ENCODE measurements at regions not wholly inside any gene's neighbourhood (a gene's known extent, or its start where the extent isn't known, plus 50 kb on each side); places are given as distances from the start of the nearest gene placed in this dataset.

DNA sequence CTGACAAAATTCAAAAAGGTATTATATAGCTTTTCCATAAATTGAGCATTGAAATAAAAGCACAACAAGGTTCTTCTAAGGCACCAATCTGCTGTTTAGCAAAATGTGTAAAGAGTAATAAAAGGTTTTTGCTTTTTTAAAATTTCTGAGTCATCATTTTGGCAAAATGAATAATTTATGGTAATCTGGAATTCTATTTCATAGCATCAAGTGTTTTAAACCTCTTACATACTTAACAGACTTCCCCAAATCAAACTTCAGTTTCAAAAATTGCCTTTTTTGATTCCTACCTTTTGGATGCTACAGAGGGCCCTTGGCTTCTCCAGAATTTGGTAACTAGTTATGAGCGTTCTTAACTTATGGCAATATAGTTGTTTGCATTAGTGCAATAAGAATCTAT, 154.0 kb upstream of the ELAC2 start:
- DNase-seq (ENCODE audit: low read depth in 6 of 9, low spot score in 9 of 9) = no peak
- Histone ChIP-seq H3K36me3 (ENCODE audit: control insufficient read depth in 2 of 2, insufficient read depth in 2 of 2, low read length in 1 of 2) (no peaks in the 10 kb centered on the region), H3K4me1 (ENCODE audit: control insufficient read depth in 2 of 2, insufficient read depth in 2 of 2, low read length in 2 of 2) (no peaks in the 10 kb centered on the region), H3K9me3 (ENCODE audit: control insufficient read depth in 2 of 2, insufficient read depth in 1 of 2, low read length in 1 of 2) (peaks cover 0 to 3% of the 10 kb centered on the region in 2 donors), H3K27me3 (ENCODE audit: control insufficient read depth in 2 of 2, insufficient read depth in 1 of 2, low read length in 1 of 2) (no peaks in the 10 kb centered on the region), H3K27ac (ENCODE audit: low read depth in 1 of 2, low read length in 1 of 2) (no peak overlapping the region), H3K4me3 (ENCODE audit: low read length in 2 of 2) (no peak overlapping the region)
- 93% methylated on average over 1 of the region's 1 CpG for WGBS

DNA sequence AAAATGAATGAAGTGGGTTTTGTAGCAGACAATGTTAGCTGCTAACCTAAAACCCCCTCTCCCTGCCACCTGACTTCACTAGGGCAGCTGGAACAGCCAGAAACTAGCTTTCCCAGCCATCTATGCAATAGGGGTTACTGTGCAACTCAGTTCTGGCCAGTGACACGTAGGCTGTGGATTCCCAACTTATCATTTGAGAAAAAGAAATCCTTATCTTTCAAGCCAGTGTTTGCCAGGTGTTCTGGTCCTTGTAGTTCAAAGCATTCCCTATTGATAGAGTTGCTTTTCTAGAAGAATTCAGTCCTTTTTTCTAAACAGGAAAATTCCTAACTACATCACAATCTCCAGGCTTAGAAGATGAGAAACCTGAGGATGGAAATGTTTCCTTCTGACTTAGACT, 144.5 kb upstream of the ELAC2 start:
- H3K36me3 ChIP-seq (ENCODE audit: control insufficient read depth in 2 of 2, insufficient read depth in 2 of 2, low read length in 1 of 2) = no peaks in the 10 kb centered on the region
- H3K27ac ChIP-seq (ENCODE audit: low read depth in 1 of 2, low read length in 1 of 2) = no peak overlapping the region
- no peak for DNase-seq (ENCODE audit: low read depth in 6 of 9, low spot score in 9 of 9)
- H3K27me3 ChIP-seq (ENCODE audit: control insufficient read depth in 2 of 2, insufficient read depth in 1 of 2, low read length in 1 of 2) = no peaks in the 10 kb centered on the region
- H3K9me3 ChIP-seq (ENCODE audit: control insufficient read depth in 2 of 2, insufficient read depth in 1 of 2, low read length in 1 of 2) = no peaks in the 10 kb centered on the region
- H3K4me1 ChIP-seq (ENCODE audit: control insufficient read depth in 2 of 2, insufficient read depth in 2 of 2, low read length in 2 of 2) = no peaks in the 10 kb centered on the region
- 68% methylated on average over 1 of the region's 1 CpG for WGBS
- no peak overlapping the region for H3K4me3 ChIP-seq (ENCODE audit: low read length in 2 of 2)

- no peak overlapping the region for H3K4me3 ChIP-seq (ENCODE audit: low read length in 2 of 2)
- no peaks in the 10 kb centered on the region for H3K27me3 ChIP-seq (ENCODE audit: control insufficient read depth in 2 of 2, insufficient read depth in 1 of 2, low read length in 1 of 2)
- H3K27ac ChIP-seq (ENCODE audit: low read depth in 1 of 2, low read length in 1 of 2) = no peak overlapping the region
- no peaks in the 10 kb centered on the region for H3K36me3 ChIP-seq (ENCODE audit: control insufficient read depth in 2 of 2, insufficient read depth in 2 of 2, low read length in 1 of 2)
- H3K4me1 ChIP-seq (ENCODE audit: control insufficient read depth in 2 of 2, insufficient read depth in 2 of 2, low read length in 2 of 2) = no peaks in the 10 kb centered on the region
- no peaks in the 10 kb centered on the region for H3K9me3 ChIP-seq (ENCODE audit: control insufficient read depth in 2 of 2, insufficient read depth in 1 of 2, low read length in 1 of 2)
- WGBS = 89% methylated on average over 2 of the region's 2 CpGs
- DNase-seq (ENCODE audit: low read depth in 6 of 9, low spot score in 9 of 9) = no peak
Measured at GRCh38 chr17:13160790-13161189, 143.0 kb upstream of the ELAC2 start.

- WGBS = 84% methylated on average over 3 of the region's 3 CpGs
- H3K27me3 ChIP-seq (ENCODE audit: control insufficient read depth in 2 of 2, insufficient read depth in 1 of 2, low read length in 1 of 2) = no peaks in the 10 kb centered on the region
- H3K4me3 ChIP-seq (ENCODE audit: low read length in 2 of 2) = no peak overlapping the region
- no peaks in the 10 kb centered on the region for H3K4me1 ChIP-seq (ENCODE audit: control insufficient read depth in 2 of 2, insufficient read depth in 2 of 2, low read length in 2 of 2)
- H3K9me3 ChIP-seq (ENCODE audit: control insufficient read depth in 2 of 2, insufficient read depth in 1 of 2, low read length in 1 of 2) = no peaks in the 10 kb centered on the region
- no peak overlapping the region for H3K27ac ChIP-seq (ENCODE audit: low read depth in 1 of 2, low read length in 1 of 2)
- H3K36me3 ChIP-seq (ENCODE audit: control insufficient read depth in 2 of 2, insufficient read depth in 2 of 2, low read length in 1 of 2) = no peaks in the 10 kb centered on the region
- no peak for DNase-seq (ENCODE audit: low read depth in 6 of 9, low spot score in 9 of 9)
Measured at GRCh38 chr17:13160296-13160695, 142.5 kb upstream of the ELAC2 start.

DNA sequence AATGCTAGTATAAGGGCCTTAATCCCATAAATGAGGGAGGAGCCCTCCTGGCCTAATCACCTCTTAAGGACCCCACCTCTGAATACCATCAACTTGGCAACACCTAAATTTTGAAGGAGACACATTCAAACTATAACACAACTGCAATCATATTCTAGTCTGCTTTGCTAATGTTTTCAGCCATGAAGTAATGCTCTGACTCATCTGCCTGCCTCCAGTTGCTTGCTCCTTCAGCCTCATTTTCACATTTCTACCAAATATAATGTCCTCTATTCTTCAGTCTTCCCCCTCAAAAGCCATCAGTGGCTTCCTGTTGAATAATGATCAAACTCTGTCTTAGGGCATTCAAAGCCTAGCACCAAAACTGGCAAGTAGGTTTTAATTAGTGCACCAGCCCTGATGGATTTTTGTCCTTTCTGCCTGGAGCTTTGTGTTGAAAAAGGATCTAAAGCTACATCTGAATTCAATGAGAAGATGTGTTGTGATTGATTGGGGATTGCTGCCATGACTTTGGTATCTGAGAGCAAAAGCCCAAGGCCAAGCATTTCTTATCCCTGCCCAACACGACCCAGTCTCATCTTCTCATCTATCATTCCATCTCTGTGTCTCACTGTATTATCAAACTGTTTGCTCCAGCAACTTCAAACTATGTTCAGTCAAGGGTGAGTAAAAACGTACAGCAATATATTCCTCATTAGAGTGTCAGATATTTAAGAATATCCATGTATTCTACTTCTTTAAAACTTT, 140.8 kb upstream of the ELAC2 start:
- 84% methylated on average over 2 of the region's 2 CpGs for WGBS
- Histone ChIP-seq H3K4me3 (ENCODE audit: low read length in 2 of 2) (no peak overlapping the region), H3K36me3 (ENCODE audit: control insufficient read depth in 2 of 2, insufficient read depth in 2 of 2, low read length in 1 of 2) (no peaks in the 10 kb centered on the region), H3K9me3 (ENCODE audit: control insufficient read depth in 2 of 2, insufficient read depth in 1 of 2, low read length in 1 of 2) (no peaks in the 10 kb centered on the region), H3K4me1 (ENCODE audit: control insufficient read depth in 2 of 2, insufficient read depth in 2 of 2, low read length in 2 of 2) (no peaks in the 10 kb centered on the region), H3K27me3 (ENCODE audit: control insufficient read depth in 2 of 2, insufficient read depth in 1 of 2, low read length in 1 of 2) (no peaks in the 10 kb centered on the region), H3K27ac (ENCODE audit: low read depth in 1 of 2, low read length in 1 of 2) (no peak overlapping the region)
- no peak for DNase-seq (ENCODE audit: low read depth in 6 of 9, low spot score in 9 of 9)

DNA sequence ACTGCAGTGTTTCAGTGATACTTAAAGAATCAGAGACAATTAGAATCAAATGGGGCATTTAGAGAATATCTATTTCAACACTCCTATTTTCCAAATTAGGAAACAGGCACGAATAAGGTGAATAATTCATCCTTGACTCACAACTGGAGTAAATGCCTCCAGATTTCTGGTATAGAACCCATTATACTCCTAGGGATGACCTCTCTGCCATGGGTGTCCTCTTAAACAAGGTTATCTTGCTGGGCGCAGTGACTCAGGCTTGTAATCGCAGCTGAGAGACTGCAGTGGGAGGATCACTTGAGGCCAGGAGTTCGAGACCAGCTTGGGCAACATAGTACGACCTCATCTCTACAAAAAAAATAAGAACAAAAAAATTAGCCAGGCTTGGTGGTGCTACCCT, 139.8 kb upstream of the ELAC2 start:
- H3K36me3 ChIP-seq (ENCODE audit: control insufficient read depth in 2 of 2, insufficient read depth in 2 of 2, low read length in 1 of 2) = no peaks in the 10 kb centered on the region
- H3K9me3 ChIP-seq (ENCODE audit: control insufficient read depth in 2 of 2, insufficient read depth in 1 of 2, low read length in 1 of 2) = peaks cover 0 to 2% of the 10 kb centered on the region in 2 donors
- WGBS = 90% methylated on average over 5 of the region's 5 CpGs
- no peaks in the 10 kb centered on the region for H3K4me1 ChIP-seq (ENCODE audit: control insufficient read depth in 2 of 2, insufficient read depth in 2 of 2, low read length in 2 of 2)
- DNase-seq (ENCODE audit: low read depth in 6 of 9, low spot score in 9 of 9) = no peak
- no peak overlapping the region for H3K4me3 ChIP-seq (ENCODE audit: low read length in 2 of 2)
- H3K27ac ChIP-seq (ENCODE audit: low read depth in 1 of 2, low read length in 1 of 2) = no peak overlapping the region
- H3K27me3 ChIP-seq (ENCODE audit: control insufficient read depth in 2 of 2, insufficient read depth in 1 of 2, low read length in 1 of 2) = no peaks in the 10 kb centered on the region

DNA sequence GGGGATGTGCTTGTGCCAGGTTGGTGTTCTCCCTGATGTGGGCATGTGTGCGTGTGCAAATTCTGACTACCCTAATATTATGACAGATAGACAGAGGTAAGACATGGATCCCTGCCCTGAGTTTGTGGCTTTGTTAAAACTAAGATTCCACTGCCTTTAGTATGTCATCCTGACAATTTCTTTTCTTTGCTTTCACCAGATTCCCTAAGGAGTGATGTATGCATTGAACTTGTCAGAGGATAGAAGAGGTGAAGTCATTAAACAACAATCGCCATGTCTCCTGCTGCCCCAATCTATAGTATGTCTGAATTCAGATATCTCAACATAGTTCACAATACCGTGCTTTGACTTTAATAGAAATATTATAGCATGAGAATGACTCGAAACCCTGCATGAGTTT, 137.1 kb upstream of the ELAC2 start:
- H3K4me1 ChIP-seq (ENCODE audit: control insufficient read depth in 2 of 2, insufficient read depth in 2 of 2, low read length in 2 of 2) = no peaks in the 10 kb centered on the region
- no peak overlapping the region for H3K4me3 ChIP-seq (ENCODE audit: low read length in 2 of 2)
- H3K27me3 ChIP-seq (ENCODE audit: control insufficient read depth in 2 of 2, insufficient read depth in 1 of 2, low read length in 1 of 2) = no peaks in the 10 kb centered on the region
- DNase-seq (ENCODE audit: low read depth in 6 of 9, low spot score in 9 of 9) = no peak
- peaks cover 0 to 2% of the 10 kb centered on the region in 2 donors for H3K9me3 ChIP-seq (ENCODE audit: control insufficient read depth in 2 of 2, insufficient read depth in 1 of 2, low read length in 1 of 2)
- 91% methylated on average over 4 of the region's 4 CpGs for WGBS
- H3K27ac ChIP-seq (ENCODE audit: low read depth in 1 of 2, low read length in 1 of 2) = no peak overlapping the region
- no peaks in the 10 kb centered on the region for H3K36me3 ChIP-seq (ENCODE audit: control insufficient read depth in 2 of 2, insufficient read depth in 2 of 2, low read length in 1 of 2)

- Histone ChIP-seq H3K27ac (ENCODE audit: low read depth in 1 of 2, low read length in 1 of 2) (no peak overlapping the region), H3K4me3 (ENCODE audit: low read length in 2 of 2) (no peak overlapping the region), H3K4me1 (ENCODE audit: control insufficient read depth in 2 of 2, insufficient read depth in 2 of 2, low read length in 2 of 2) (no peaks in the 10 kb centered on the region), H3K27me3 (ENCODE audit: control insufficient read depth in 2 of 2, insufficient read depth in 1 of 2, low read length in 1 of 2) (no peaks in the 10 kb centered on the region), H3K36me3 (ENCODE audit: control insufficient read depth in 2 of 2, insufficient read depth in 2 of 2, low read length in 1 of 2) (no peaks in the 10 kb centered on the region), H3K9me3 (ENCODE audit: control insufficient read depth in 2 of 2, insufficient read depth in 1 of 2, low read length in 1 of 2) (peaks cover 0 to 2% of the 10 kb centered on the region in 2 donors)
- WGBS = 74% methylated on average over 2 of the region's 2 CpGs
- DNase-seq (ENCODE audit: low read depth in 6 of 9, low spot score in 9 of 9) = no peak
Measured at GRCh38 chr17:13154398-13154797, 136.6 kb upstream of the ELAC2 start.

DNA sequence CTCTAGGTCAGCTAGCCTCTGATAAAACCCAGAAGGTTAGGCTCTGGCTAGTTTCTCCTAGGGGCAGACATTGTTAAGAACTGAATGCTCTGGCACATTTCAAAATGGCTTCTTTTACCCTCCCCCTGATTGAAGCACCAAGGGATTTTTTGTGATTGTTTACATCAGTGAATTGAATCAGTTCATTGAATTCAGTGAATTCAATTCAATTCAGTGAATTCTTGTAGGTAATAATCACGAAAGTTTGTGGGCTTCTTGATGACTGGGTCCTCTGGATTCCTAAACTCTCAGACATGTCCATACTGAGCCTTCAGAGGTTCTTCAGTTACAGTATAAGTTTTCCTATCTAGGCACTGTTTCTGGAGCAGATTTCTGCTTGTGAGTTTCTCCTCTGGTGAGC, 135.2 kb upstream of the ELAC2 start:
- Histone ChIP-seq H3K27ac (ENCODE audit: low read depth in 1 of 2, low read length in 1 of 2) (no peak overlapping the region), H3K36me3 (ENCODE audit: control insufficient read depth in 2 of 2, insufficient read depth in 2 of 2, low read length in 1 of 2) (no peaks in the 10 kb centered on the region), H3K9me3 (ENCODE audit: control insufficient read depth in 2 of 2, insufficient read depth in 1 of 2, low read length in 1 of 2) (peaks cover 0 to 2% of the 10 kb centered on the region in 2 donors), H3K4me3 (ENCODE audit: low read length in 2 of 2) (no peak overlapping the region), H3K4me1 (ENCODE audit: control insufficient read depth in 2 of 2, insufficient read depth in 2 of 2, low read length in 2 of 2) (no peaks in the 10 kb centered on the region), H3K27me3 (ENCODE audit: control insufficient read depth in 2 of 2, insufficient read depth in 1 of 2, low read length in 1 of 2) (no peaks in the 10 kb centered on the region)
- 84% methylated on average over 1 of the region's 1 CpG for WGBS
- DNase-seq (ENCODE audit: low read depth in 6 of 9, low spot score in 9 of 9) = no peak

All from thymus (tissue), 11 donors.